ENCODE measurements at regions not wholly inside any gene's neighbourhood (a gene's known extent, or its start where the extent isn't known, plus 50 kb on each side); places are given as distances from the start of the nearest gene placed in this dataset.

GRCh38 chr6:103178193-103178592 lies 1681.5 kb downstream of the HACE1 start (continued):
- no peak for TF ChIP-seq CHD7 (IDR thresholded peaks at IDR 0.05; ENCODE audit: low read depth, low read length)
